HG03159 (cell line): ENCODE measurements at regions not wholly inside any gene's neighbourhood (a gene's known extent, or its start where the extent isn't known, plus 50 kb on each side); places are given as distances from the start of the nearest gene placed in this dataset.

Experiments
- ATAC-seq: cut with Tn5 transposase; IDR thresholded peaks from one replicate; pipeline ENCODE4 v1.9.1; 2021; ENCODE audit warnings: mild to moderate bottlenecking, moderate library complexity; ENCODE audit not compliant: unreplicated experiment

- no peak for ATAC-seq
Observed at GRCh38 chr9:107650321-107650720, 160.8 kb upstream of the KLF4 start.

- no peak for ATAC-seq
Observed at GRCh38 chr9:107648153-107648715, 158.7 kb upstream of the KLF4 start.

DNA sequence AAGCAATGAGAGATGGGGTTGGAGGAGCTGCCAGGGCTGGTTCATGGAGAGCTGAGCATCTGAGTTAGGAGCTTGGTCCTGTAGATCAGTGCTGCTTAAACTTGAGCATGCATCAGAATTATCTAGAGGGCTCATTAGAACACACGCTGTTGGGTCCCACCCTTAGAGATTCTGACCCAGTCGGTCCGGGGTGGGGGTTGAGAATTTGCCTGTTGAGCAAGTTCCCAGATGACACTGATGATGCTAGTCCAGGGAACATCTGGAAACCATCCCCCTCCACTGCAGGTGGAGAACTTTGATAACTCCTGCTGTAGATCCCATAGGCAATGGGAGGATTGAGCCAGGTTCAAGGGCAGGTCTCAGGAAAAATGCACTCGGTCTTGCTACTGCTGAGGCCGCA is 158.0 kb upstream of the KLF4 start:
- ATAC-seq, result no peak

DNA sequence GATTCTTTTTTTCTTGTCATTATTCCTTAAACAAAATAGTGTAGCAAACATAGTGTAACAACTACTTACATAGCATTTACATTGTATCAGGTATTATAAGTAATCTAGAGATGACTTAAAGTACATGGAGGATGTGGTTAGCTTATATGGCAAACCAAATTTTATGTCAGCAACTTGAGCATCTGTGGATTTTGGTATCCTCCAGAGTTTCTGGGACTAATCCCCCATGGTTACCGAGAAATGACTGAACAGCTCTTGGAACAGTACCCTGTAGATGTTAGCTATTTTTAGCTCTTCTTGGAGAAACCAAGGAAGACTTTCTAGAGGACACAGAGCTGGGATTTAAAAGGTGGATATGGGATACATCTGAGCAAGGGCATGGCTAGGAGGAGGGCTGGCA is 157.6 kb upstream of the KLF4 start:
- ATAC-seq, result no peak

DNA sequence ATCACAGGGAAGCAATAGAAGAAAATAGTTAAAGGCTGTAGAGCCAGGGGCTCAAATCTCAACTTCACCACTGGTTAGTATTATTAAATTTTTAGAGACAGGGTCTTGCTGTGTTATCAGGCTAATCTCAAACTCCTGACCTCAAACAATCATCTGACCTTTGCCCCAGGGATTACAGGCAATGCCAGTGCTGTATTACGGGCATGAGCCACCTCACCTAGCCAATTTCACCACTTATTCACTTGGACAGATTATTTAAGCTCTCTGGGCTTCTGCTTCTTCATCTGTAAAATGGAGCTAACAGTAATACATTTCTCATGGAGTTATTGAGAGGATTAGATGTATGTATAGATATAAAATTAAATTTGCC is 155.9 kb upstream of the KLF4 start:
- no peak for ATAC-seq

DNA sequence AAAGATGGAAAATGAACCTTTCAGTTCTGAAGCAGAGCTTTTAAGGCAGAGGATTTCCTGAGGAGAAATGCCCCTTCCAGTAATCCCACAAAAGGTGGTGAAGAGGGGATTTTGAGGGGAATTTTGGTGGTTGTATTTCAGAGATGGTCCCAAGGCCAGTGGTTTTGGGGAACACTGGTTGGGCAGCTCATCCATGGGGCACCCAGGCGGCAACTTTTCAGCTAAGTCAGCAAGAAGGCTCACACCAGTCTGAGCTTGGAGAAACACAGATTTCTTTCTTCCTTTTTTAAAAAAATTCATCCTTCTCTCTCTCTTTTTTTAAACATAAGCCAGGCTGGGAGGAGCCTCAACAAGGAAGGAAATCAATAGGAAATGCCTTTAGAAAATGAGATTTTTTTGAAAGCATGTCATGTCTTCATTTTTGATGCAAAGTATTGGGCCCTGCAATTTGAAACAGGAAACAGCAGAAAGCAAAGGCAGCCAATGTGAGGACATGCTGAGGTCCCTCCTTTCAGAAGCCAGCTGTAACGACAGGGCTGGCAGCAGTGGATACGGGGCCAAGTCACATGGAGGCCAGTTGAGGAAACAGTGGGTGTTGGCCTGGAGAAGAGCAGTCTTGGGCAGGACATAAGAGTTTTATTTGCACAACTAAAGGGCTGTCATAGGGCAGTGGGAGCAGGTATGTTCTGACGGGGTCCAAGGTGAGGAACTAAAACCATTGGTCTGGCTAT is 155.3 kb upstream of the KLF4 start:
- no peak for ATAC-seq

- ATAC-seq, result no peak
Observed at GRCh38 chr9:107639426-107639825, 149.9 kb upstream of the KLF4 start.

- ATAC-seq, result no peak
Observed at GRCh38 chr9:107638521-107639310, 149.1 kb upstream of the KLF4 start.

- no peak for ATAC-seq
Observed at GRCh38 chr9:107637421-107638420, 148.2 kb upstream of the KLF4 start.

GRCh38 chr9:107636571-107637381 is 147.2 kb upstream of the KLF4 start:
- no peak for ATAC-seq

DNA sequence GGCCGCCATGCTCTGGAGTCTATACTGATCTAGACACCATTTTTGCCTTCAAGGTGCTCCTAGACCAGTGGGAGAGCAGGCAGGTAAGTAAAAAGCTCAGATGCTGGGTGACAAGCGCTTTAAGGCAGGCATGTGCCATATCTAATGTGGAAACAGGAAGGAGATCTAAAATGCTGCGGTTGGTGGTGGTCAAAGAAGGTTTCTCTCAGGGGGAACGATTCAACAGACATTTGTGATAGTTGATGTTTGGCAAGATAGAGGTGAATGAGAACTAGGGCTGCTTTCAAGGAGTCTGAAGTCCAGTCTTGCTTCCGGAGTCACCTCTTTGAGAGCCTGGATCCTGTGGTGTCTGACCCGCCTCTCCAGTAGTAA is 146.2 kb upstream of the KLF4 start:
- ATAC-seq, result no peak

DNA sequence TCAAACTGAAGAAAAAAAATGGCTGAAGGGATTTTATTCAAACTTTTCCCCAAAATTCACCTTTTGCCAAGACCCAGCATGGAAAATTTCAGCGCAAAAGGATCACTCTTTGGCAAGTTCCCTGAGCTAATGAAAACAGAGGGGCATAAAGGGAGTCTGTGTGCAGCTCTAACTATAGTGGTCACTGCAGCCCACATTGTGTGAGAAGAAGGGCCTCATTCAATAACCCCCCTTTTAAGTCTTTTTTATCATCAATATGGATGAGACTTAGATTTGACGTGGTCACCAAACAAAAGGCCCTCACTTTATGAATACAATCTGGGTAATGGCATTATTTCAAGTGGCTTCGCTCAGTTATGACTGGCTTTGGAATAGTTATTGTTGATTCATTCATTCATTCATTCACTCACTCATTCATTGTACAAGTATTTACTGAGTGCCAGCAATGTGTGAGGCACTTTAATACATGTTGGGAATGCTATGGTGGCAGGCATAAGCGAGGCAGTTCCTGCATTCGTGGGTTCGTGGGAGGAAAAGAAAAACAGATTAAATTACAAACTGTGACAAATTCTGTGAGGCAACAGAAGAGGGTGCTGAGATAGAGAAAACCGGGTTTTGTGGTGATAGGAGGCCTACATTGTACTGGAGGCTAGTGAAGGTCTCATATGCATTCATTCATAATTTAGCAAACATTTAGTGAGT is 145.7 kb upstream of the KLF4 start:
- ATAC-seq, result no peak

DNA sequence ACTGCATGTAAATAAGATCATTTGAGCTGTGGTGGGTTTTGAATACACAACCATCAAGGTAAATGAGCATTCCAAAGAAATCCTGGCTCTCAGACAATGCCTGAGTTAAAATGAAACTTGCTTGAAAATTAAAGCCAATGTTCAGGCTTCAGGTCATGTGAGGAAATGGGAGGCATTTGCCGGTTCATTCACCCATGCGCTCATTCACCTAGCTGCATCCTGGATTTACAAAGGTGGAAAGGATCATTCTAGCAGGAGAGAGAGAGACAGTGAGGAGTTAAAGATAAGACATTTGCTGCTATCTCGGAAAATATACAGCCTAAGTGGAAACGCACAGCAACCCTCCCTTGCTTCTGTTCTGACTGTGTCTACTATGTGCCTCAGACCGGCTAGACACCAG is 143.8 kb upstream of the KLF4 start:
- no peak for ATAC-seq

GRCh38 chr9:107632661-107633060 is 143.1 kb upstream of the KLF4 start:
- no peak for ATAC-seq

DNA sequence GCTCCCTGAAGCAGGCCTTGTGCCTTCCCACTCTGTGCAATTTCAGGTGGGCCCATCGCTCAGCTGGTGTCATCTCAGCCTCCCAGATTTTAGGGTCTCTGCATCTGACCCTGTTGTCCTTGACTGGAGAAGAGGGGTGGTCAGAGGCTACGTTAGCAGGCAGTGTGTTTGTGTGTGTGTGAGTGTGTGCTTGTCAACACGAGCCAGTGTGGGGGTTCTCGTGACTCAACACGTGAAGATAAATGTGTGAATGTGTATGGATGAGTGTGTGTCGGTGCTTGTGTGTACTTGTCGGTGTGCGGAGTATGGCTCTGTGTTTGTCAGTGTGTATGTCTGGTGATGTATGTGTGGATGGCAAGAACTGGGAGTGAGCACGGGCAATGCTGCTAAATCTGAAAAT is 142.6 kb upstream of the KLF4 start:
- no peak for ATAC-seq

- no peak for ATAC-seq
Observed at GRCh38 chr9:107631788-107632187, 142.2 kb upstream of the KLF4 start.

GRCh38 chr9:107630156-107630555 is 140.6 kb upstream of the KLF4 start:
- ATAC-seq, result no peak

DNA sequence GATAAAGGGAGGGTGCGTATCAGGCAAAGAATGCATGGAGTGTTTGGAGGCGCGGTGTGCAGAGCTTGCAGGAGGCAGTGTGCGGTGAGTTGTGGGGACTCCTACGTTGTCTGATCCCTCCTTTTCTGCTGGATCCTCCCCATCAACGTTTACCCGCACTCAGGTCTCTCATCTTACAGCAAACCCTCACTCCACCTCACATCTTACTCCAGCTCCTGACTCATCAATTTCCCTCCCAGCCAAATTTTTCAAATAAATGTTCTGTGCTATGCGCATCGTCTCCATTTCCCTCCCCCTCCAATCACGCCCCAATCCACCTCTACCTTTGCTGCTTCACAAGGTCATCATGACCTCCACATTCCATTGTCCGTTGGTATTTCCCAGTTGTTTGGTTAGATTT is 138.9 kb upstream of the KLF4 start:
- no peak for ATAC-seq

GRCh38 chr9:107627781-107628180 is 138.2 kb upstream of the KLF4 start:
- no peak for ATAC-seq

DNA sequence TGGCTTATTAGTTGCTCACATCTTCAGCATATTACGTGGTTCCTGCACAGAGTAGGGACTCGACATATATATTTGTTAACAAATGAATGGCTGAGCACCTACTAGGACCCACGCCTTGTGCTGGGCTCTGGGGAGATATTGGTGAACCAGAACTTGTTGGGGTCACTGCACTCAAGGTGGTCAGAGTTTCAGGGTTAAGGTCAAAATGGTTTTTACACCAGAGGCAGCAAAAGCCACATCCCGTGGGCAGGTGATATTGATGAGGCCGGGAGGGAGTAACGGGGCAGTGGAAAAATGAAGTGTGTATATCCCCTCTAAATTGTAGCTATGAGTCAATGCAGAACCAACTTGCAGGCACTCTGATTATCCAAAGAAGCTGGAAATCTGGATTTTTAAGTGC is 136.5 kb upstream of the KLF4 start:
- no peak for ATAC-seq
